ENCODE measurements at regions not wholly inside any gene's neighbourhood (a gene's known extent, or its start where the extent isn't known, plus 50 kb on each side); places are given as distances from the start of the nearest gene placed in this dataset.

GRCh38 chr18:8930990-8931616 lies 171.4 kb upstream of the NDUFV2 start:
- TF ChIP-seq FOXK2 (IDR thresholded peaks at IDR 0.05) (no peak), PKNOX1 (IDR thresholded peaks at IDR 0.05) (no peak), SP1 (IDR thresholded peaks at IDR 0.05) (no peak), BHLHE40 (IDR thresholded peaks at IDR 0.05; ENCODE audit: borderline replicate concordance) (no peak), TARDBP (IDR thresholded peaks at IDR 0.05) (no peak), ZNF384 (IDR thresholded peaks at IDR 0.05) (no peak), SUZ12 (IDR thresholded peaks at IDR 0.05) (no peak), FOXA1 (IDR thresholded peaks at IDR 0.05) (no peak), ARNT (IDR thresholded peaks at IDR 0.05) (no peak), HDGF (IDR thresholded peaks at IDR 0.05; ENCODE audit: borderline replicate concordance) (no peak), LEF1 (IDR thresholded peaks at IDR 0.05; ENCODE audit: borderline replicate concordance) (no peak)
